HG03571 (cell line): ENCODE measurements at regions not wholly inside any gene's neighbourhood (a gene's known extent, or its start where the extent isn't known, plus 50 kb on each side); places are given as distances from the start of the nearest gene placed in this dataset.
"Not testable (repeated sequence)": the region's sequence is repeated elsewhere in the genome, so short reads cannot be mapped to it uniquely, and the experiment has no call there.

Source experiments
- ATAC-seq: cut with Tn5 transposase; IDR thresholded peaks from one replicate; pipeline ENCODE4 v1.9.1; 2021; ENCODE audit not compliant: unreplicated experiment

GRCh38 chr14:105635560-105635959, 109.2 kb downstream of the TMEM121 start:
- no peak for ATAC-seq

DNA sequence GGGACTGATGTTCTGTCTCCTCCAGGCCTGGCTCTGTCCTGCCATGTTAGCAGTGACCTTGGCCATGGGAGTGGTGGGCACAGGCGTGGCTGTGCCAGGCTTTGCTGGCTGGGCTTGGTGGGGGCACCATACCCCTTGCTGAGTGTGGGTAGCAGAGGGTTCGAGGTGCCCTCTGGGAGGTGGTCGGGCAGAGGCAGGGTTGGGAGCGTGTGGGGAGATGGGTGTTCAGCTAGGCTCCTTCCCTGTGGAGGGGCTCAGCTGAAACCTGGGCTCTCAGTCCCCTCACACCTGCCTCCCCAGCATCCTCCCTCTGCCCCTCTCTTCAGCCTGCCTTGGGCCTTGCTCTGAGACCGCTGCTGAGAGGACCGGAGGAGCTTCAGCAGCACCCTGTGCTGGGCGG, 109.6 kb downstream of the TMEM121 start:
- ATAC-seq: not testable (repeated sequence)

GRCh38 chr14:105636935-105637334, 110.6 kb downstream of the TMEM121 start:
- no peak for ATAC-seq

GRCh38 chr14:105637345-105637744, 111.0 kb downstream of the TMEM121 start:
- ATAC-seq: not testable (repeated sequence)

GRCh38 chr14:105639969-105640931, 113.9 kb downstream of the TMEM121 start:
- ATAC-seq: not testable (repeated sequence)

DNA sequence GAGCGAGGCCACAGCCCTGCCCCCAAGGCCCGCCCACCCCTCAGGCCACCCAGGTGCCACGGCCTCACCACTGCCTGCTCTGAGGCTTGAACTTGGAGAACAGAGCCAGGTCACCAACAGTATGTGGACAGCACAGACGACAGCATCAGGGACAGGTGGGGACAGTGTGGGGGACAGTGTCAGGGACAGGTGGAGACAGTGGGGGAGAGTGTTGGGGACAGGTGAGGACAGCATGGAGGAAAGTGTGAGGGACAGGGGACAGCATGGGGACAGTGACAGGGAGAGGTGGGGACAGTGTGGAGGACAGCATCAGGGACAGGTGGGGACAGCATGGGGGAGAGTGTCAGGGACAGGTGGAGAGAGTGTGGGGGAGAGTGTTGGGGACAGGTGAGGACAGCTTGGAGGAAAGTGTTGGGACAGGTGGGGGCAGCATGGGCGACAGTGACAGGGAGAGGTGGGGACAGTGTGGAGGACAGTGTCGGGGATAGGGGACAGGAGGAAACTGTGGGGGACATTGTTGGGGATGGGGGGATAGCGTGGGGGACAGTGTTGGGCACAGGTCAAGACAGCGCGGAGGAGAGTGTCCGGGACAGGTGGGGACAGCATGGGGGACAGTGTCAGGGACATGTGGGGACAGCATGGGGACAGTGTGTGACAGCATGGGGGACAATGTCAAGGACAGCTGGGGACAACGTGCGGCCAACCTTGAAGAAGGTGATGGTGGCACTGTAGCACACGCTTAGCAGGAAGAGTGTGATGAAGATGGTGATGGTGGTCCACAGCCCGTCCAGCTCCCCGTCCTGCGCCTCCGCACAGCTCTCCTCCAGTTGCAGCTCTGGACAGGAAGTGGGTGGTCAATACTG, 114.9 kb downstream of the TMEM121 start:
- ATAC-seq: no peak

GRCh38 chr14:105641951-105642350, 115.6 kb downstream of the TMEM121 start:
- not testable (repeated sequence) for ATAC-seq

- ATAC-seq: not testable (repeated sequence)
These were observed 116.1 kb downstream of the TMEM121 start for GRCh38 chr14:105642486-105642885.

DNA sequence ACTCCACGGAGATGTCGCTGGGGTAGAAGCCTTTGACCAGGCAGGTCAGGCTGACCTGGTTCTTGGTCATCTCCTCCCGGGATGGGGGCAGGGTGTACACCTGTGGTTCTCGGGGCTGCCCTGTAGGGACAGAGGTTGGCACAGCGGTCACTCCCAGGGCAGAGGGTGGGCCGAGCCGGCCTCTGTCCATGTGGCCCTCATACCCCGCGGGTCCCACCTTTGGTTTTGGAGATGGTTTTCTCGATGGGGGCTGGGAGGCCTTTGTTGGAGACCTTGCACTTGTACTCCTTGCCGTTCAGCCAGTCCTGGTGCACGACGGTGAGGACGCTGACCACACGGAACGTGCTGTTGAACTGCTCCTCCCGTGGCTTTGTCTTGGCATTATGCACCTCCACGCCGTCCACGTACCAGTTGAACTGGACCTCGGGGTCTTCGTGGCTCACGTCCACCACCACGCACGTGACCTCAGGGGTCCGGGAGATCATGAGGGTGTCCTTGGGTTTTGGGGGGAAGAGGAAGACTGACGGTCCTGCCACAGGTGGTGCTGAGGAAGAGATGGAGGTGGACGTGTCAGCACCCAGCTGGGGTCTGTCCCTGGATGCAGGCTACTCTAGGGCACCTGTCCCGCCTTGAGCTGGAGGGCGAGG, 117.1 kb downstream of the TMEM121 start:
- not testable (repeated sequence) for ATAC-seq

- ATAC-seq: not testable (repeated sequence)
These were observed 117.7 kb downstream of the TMEM121 start for GRCh38 chr14:105644053-105644435.

DNA sequence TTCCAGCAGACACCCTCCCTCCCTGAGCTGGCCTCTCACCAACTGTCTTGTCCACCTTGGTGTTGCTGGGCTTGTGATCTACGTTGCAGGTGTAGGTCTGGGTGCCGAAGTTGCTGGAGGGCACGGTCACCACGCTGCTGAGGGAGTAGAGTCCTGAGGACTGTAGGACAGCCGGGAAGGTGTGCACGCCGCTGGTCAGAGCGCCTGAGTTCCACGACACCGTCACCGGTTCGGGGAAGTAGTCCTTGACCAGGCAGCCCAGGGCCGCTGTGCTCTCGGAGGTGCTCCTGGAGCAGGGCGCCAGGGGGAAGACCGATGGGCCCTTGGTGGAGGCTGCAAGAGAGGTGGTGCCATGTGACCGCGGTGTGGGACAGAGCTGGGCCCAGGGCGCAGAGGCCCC, 118.1 kb downstream of the TMEM121 start:
- ATAC-seq: not testable (repeated sequence)

GRCh38 chr14:105644891-105645290, 118.5 kb downstream of the TMEM121 start:
- ATAC-seq: not testable (repeated sequence)

GRCh38 chr14:105645389-105645788, 119.0 kb downstream of the TMEM121 start:
- not testable (repeated sequence) for ATAC-seq

DNA sequence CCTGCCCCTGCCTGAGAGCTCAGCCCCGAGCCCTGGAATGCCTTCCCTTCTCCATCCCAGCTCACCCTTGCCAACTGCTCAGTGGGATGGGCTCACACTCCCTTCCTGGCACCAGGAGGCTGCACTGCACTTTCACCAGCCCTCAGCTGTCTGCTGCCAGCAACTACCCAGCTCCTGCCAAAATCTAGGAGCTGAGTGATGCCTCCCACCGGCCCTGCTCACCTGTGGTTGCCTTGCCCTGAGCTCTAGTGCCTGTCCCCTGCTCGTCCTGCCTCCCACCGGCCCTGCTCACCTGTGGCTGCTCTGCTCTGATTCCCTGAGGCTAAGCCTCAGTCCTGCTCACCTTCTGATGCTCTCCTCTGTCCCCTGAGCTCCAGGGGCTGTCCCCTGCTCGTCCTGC, 119.8 kb downstream of the TMEM121 start:
- ATAC-seq: no peak

DNA sequence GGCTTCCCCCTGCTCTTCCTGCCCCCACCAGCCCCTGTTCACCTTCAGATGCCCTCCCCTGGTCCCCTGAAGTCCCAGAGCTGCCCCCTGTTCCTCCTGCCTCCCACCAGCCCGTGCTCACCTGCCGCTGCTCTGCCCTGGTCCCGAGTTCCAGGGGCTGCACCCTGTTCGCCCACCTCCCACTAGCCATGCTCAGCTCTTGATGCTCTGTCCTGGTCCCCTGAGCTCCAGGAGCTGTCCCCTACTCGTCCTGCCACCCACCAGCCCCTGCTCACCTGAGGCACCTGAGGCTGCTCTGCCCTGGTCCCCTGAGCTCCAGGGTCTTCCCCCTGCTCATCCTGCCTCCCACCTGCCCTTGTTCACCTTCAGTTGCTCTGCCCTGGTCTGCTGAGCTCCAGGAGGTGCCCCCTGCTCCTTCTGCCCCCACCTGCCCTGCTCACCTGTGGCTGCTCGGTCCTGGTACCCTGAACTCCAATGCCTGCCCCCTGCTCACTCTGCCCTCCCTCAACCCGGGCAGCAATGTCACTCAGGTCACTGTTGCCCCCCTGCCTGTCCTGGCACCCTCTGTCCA, 120.4 kb downstream of the TMEM121 start:
- not testable (repeated sequence) for ATAC-seq

GRCh38 chr14:105647426-105647783, 121.0 kb downstream of the TMEM121 start:
- ATAC-seq: not testable (repeated sequence)

GRCh38 chr14:105647784-105648608, 121.6 kb downstream of the TMEM121 start:
- ATAC-seq: no peak

GRCh38 chr14:105648609-105649535, 122.5 kb downstream of the TMEM121 start:
- ATAC-seq: not testable (repeated sequence)

DNA sequence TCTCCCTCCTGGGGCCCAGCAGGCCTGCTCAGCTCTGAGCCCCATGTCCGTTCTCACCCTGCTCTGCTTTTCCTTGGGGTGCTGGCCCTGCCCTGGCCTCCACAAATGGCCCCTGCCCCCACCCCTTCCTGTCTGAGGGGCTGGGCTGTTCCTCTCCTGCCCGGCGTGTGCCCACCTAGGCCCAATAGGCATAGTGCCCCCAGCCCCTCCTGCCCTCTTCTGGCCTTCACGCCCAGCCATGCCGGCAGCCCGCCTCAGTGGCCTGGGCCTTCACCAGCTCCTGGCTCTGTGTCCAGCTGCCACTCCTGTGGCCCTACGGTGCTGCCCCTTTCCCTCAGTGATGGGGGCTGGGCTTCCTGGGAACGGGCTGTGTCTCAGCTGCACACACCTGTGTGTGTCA, 125.9 kb downstream of the TMEM121 start:
- not testable (repeated sequence) for ATAC-seq
